ENCODE measurements at regions not wholly inside any gene's neighbourhood (a gene's known extent, or its start where the extent isn't known, plus 50 kb on each side); places are given as distances from the start of the nearest gene placed in this dataset.

GRCh38 chr5:81884871-81885270 lies 87.0 kb upstream of the ATG10 start:
- H3K27ac ChIP-seq, result no peak overlapping the region
- TF ChIP-seq ZFX (IDR thresholded peaks at IDR 0.05), result no peak
- no peak for TF ChIP-seq CTCF (conservative IDR thresholded peaks at IDR 0.05)

GRCh38 chr5:81883371-81883770 lies 88.5 kb upstream of the ATG10 start:
- TF ChIP-seq CTCF (conservative IDR thresholded peaks at IDR 0.05) (no peak), ZFX (IDR thresholded peaks at IDR 0.05) (no peak)
- H3K27ac ChIP-seq, result no peak overlapping the region

- no peak overlapping the region for H3K27ac ChIP-seq
- TF ChIP-seq ZFX (IDR thresholded peaks at IDR 0.05) (no peak), CTCF (conservative IDR thresholded peaks at IDR 0.05) (no peak)
Measured at GRCh38 chr5:81881595-81881994, 90.2 kb upstream of the ATG10 start.

GRCh38 chr5:81879936-81880335 lies 91.9 kb upstream of the ATG10 start:
- TF ChIP-seq CTCF (conservative IDR thresholded peaks at IDR 0.05) (no peak), ZFX (IDR thresholded peaks at IDR 0.05) (no peak)
- H3K27ac ChIP-seq, result no peak overlapping the region

GRCh38 chr5:81878333-81878732 lies 93.5 kb upstream of the ATG10 start:
- no peak for TF ChIP-seq ZFX (IDR thresholded peaks at IDR 0.05)
- TF ChIP-seq CTCF (conservative IDR thresholded peaks at IDR 0.05), result no peak

GRCh38 chr5:81866994-81867393 lies 104.8 kb upstream of the ATG10 start:
- no peak overlapping the region for H3K27ac ChIP-seq
- TF ChIP-seq CTCF (conservative IDR thresholded peaks at IDR 0.05) (no peak), ZFX (IDR thresholded peaks at IDR 0.05) (no peak)

More at GRCh38 chr5:81878333-81878732, 93.5 kb upstream of the ATG10 start:
- no peak overlapping the region for H3K27ac ChIP-seq

- TF ChIP-seq ZFX (IDR thresholded peaks at IDR 0.05), result no peak
- no peak for TF ChIP-seq CTCF (conservative IDR thresholded peaks at IDR 0.05)
- no peak overlapping the region for H3K27ac ChIP-seq
Measured at GRCh38 chr5:81860778-81861177, 109.9 kb upstream of the SSBP2 start.

Data from C4-2B (cell line).